GM12878 (cell line): ENCODE measurements at regions not wholly inside any gene's neighbourhood (a gene's known extent, or its start where the extent isn't known, plus 50 kb on each side); places are given as distances from the start of the nearest gene placed in this dataset.

ENCODE experiments used
- ATAC-seq: fragments of 200-7000 bp; cut with Tn5 transposase; 3 replicates; pipeline ENCODE4 v1.9.1; 2020; ENCODE audit warnings: mild to moderate bottlenecking, moderate library complexity
- BruUV-seq: library from RNA; stranded (reverse); fragments of 400-500 nt; replicated peaks from 2 replicates; lab custom pipeline; 2021; lab: Mats Ljungman, UMichigan
- CTCF ChIA-PET: fragments of 300-600 bp; sonication (Branson Sonifier 250); formaldehyde crosslinking; extraction: SDS; loops from one replicate; lab custom pipeline; 2021; ENCODE audit warnings: inconsistent platforms; lab: Yijun Ruan, JAX
- POLR2A ChIA-PET: fragments of 350-600 bp; formaldehyde crosslinking; extraction: SDS; loops from one replicate; lab custom pipeline; 2021; ENCODE audit warnings: inconsistent platforms; lab: Charles Lee
- RAD21 ChIA-PET: fragments of 300-600 bp; sonication (Branson Sonifier 250); formaldehyde crosslinking; loops from one replicate; lab custom pipeline; 2023; ENCODE audit warnings: antibody characterized with exemption; ENCODE audit not compliant: unreplicated experiment; lab: Charles Lee
- SMC1A ChIA-PET: fragments of 300-600 bp; sonication (Branson Sonifier 250); formaldehyde crosslinking; loops from one replicate; lab custom pipeline; 2023; ENCODE audit not compliant: unreplicated experiment, uncharacterized antibody; lab: Charles Lee
- DNase-seq: peaks from one replicate; pipeline ENCODE4 v3.0.0-alpha.2; 2011; ENCODE audit warnings: low read depth, low spot score
- FAIRE-seq: peaks from 3 replicates; lab custom pipeline; 2011; peaks lifted over from hg19 to GRCh38; lab: Jason Lieb, UNC
- H2AFZ ChIP-seq: 2 replicates; pipeline ENCODE4 v1.6.0; 2011; ENCODE audit warnings: low read depth, low read length, control low read depth; ENCODE audit not compliant: control insufficient read depth
- H3K27ac ChIP-seq: 2 replicates; pipeline ENCODE4 v1.5.1; 2011; ENCODE audit warnings: control low read depth; ENCODE audit not compliant: control insufficient read depth, insufficient read depth
- H3K27me3 ChIP-seq, 2 experiments: replicated peaks in 1 of 2; 2 replicates each; pipeline versions ENCODE4 v1.6.0 to v1.6.1; 2011; ENCODE audit warnings: low read length in 1 of 2; ENCODE audit not compliant: control insufficient read depth in 2 of 2, insufficient read depth in 2 of 2
- H3K36me3 ChIP-seq, 2 experiments: 2 replicates each; pipeline ENCODE4 v1.5.1; 2011; ENCODE audit warnings: low read length in 1 of 2; ENCODE audit not compliant: control insufficient read depth in 2 of 2, insufficient read depth in 2 of 2
- H3K4me1 ChIP-seq: 2 replicates; pipeline ENCODE4 v1.6.1; 2011; ENCODE audit warnings: mild to moderate bottlenecking, low read length, moderate library complexity, mixed read lengths; ENCODE audit not compliant: control insufficient read depth, insufficient read depth
- H3K4me2 ChIP-seq: 2 replicates; pipeline ENCODE4 v1.6.0; 2011; ENCODE audit warnings: control low read depth; ENCODE audit not compliant: control insufficient read depth, insufficient read depth
- H3K4me3 ChIP-seq: fragments of 200-600 bp; sonication (generic); 2 replicates; pipeline ENCODE4 v1.5.1; 2016
- H3K79me2 ChIP-seq: 2 replicates; pipeline ENCODE4 v1.6.0; 2011; ENCODE audit warnings: low read length; ENCODE audit not compliant: control insufficient read depth, insufficient read depth
- H3K9ac ChIP-seq: 2 replicates; pipeline ENCODE4 v1.8.0; 2011; ENCODE audit warnings: low read length, control low read depth, mixed read lengths; ENCODE audit not compliant: control insufficient read depth, insufficient read depth
- H3K9me3 ChIP-seq: replicated peaks from 3 replicates; pipeline ENCODE4 v1.5.1; 2011; ENCODE audit warnings: mild to moderate bottlenecking, low read length; ENCODE audit not compliant: control insufficient read depth, insufficient read depth
- H4K20me1 ChIP-seq: 2 replicates; pipeline ENCODE4 v1.6.0; 2011; ENCODE audit not compliant: control insufficient read depth, insufficient read depth
- BACH1 ChIP-seq: fragments of 450-650 bp; IDR thresholded peaks from 2 replicates; pipeline ENCODE4 v1.6.1; 2017; ENCODE audit warnings: mild to moderate bottlenecking, borderline replicate concordance
- CHD4 ChIP-seq: fragments of 200-600 bp; sonication (generic); IDR thresholded peaks from 2 replicates; pipeline ENCODE4 v1.6.1; 2016; ENCODE audit warnings: mild to moderate bottlenecking
- CREM ChIP-seq: IDR thresholded peaks from 2 replicates; pipeline ENCODE4 v1.6.1; 2014; ENCODE audit warnings: antibody characterized with exemption, low read depth
- FOXK2 ChIP-seq: fragments of 450-650 bp; IDR thresholded peaks from 2 replicates; pipeline ENCODE4 v1.6.1; 2017; ENCODE audit warnings: mild to moderate bottlenecking, moderate library complexity
- FOXM1 ChIP-seq: IDR thresholded peaks from 2 replicates; pipeline ENCODE4 v1.6.1; 2012; ENCODE audit warnings: low read depth, mild to moderate bottlenecking, inconsistent platforms, low read length, moderate library complexity
- GATAD2B ChIP-seq: fragments of 450-650 bp; conservative IDR thresholded peaks from 2 replicates; pipeline ENCODE4 v1.6.1; 2017; ENCODE audit warnings: low read depth, mild to moderate bottlenecking, moderate library complexity
- HCFC1 ChIP-seq: fragments of 150-350 bp; IDR thresholded peaks from 2 replicates; pipeline ENCODE4 v1.6.1; 2014; ENCODE audit warnings: low read length
- HDAC2 ChIP-seq: fragments of 200-600 bp; sonication (generic); IDR thresholded peaks from 2 replicates; pipeline ENCODE4 v1.6.1; 2017
- NBN ChIP-seq: fragments of 450-650 bp; IDR thresholded peaks from 2 replicates; pipeline ENCODE4 v1.6.1; 2016
- RAD21 ChIP-seq: IDR thresholded peaks from 2 replicates; pipeline ENCODE4 v1.6.1; 2011; ENCODE audit warnings: mild to moderate bottlenecking, low read depth, low read length, moderate library complexity; ENCODE audit not compliant: insufficient read depth
- RUNX3 ChIP-seq: IDR thresholded peaks from 2 replicates; pipeline ENCODE4 v1.6.1; 2012; ENCODE audit warnings: low read length, inconsistent platforms
- in situ Hi-C: fragments of 300-500 bp; cut with MboI; formaldehyde crosslinking; loops from 9 replicates; pipeline ENCODE4 v1.14.3; 2018; ENCODE audit warnings: mixed read lengths
- intact Hi-C: fragments of 100-400 bp; cut with micrococcal nuclease; formaldehyde crosslinking; loops from one replicate; pipeline ENCODE4 v1.14.2; 2022; ENCODE audit not compliant: unreplicated experiment
- TF ChIP-seq, protein P1 (sequence below): IDR thresholded peaks from 2 replicates; pipeline ENCODE4 v1.6.1; 2012; ENCODE audit warnings: improper control_type of control experiment, low read depth, low read length; ENCODE audit not compliant: insufficient replicate concordance
- TF ChIP-seq, protein P2 (sequence below): fragments of 450-650 bp; IDR thresholded peaks from 2 replicates; pipeline ENCODE4 v1.6.1; 2018; ENCODE audit warnings: borderline replicate concordance, mild to moderate bottlenecking; ENCODE audit not compliant: partially characterized antibody
- TF ChIP-seq, protein P3 (sequence below): fragments of 450-650 bp; IDR thresholded peaks from 2 replicates; pipeline ENCODE4 v1.6.1; 2017; ENCODE audit warnings: low read depth, mild to moderate bottlenecking, moderate library complexity

DNA sequence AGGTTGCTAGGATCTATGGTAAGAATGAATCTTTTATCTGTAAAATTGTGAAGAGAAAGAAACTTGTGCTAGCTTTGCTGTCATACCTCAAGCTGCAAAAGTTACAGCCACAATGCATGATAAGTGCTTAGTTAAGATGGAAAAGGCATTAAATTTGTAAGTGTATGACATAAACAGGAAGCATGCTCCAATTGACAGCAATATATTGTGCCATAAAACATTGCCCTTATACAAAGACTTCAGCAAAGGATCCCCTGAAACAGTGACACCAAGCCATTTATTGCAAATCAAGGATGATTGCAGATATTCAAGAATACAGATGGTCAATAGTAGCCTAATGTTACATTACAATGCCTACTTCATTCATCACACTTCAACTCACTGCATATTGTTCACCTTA, 283.1 kb downstream of the CPS1 start:
- DNase-seq = no peak
- TF ChIP-seq, protein P1, sequence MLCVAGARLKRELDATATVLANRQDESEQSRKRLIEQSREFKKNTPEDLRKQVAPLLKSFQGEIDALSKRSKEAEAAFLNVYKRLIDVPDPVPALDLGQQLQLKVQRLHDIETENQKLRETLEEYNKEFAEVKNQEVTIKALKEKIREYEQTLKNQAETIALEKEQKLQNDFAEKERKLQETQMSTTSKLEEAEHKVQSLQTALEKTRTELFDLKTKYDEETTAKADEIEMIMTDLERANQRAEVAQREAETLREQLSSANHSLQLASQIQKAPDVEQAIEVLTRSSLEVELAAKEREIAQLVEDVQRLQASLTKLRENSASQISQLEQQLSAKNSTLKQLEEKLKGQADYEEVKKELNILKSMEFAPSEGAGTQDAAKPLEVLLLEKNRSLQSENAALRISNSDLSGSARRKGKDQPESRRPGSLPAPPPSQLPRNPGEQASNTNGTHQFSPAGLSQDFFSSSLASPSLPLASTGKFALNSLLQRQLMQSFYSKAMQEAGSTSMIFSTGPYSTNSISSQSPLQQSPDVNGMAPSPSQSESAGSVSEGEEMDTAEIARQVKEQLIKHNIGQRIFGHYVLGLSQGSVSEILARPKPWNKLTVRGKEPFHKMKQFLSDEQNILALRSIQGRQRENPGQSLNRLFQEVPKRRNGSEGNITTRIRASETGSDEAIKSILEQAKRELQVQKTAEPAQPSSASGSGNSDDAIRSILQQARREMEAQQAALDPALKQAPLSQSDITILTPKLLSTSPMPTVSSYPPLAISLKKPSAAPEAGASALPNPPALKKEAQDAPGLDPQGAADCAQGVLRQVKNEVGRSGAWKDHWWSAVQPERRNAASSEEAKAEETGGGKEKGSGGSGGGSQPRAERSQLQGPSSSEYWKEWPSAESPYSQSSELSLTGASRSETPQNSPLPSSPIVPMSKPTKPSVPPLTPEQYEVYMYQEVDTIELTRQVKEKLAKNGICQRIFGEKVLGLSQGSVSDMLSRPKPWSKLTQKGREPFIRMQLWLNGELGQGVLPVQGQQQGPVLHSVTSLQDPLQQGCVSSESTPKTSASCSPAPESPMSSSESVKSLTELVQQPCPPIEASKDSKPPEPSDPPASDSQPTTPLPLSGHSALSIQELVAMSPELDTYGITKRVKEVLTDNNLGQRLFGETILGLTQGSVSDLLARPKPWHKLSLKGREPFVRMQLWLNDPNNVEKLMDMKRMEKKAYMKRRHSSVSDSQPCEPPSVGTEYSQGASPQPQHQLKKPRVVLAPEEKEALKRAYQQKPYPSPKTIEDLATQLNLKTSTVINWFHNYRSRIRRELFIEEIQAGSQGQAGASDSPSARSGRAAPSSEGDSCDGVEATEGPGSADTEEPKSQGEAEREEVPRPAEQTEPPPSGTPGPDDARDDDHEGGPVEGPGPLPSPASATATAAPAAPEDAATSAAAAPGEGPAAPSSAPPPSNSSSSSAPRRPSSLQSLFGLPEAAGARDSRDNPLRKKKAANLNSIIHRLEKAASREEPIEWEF = no peak
- TF ChIP-seq NBN = no peak
- TF ChIP-seq FOXK2 = no peak
- TF ChIP-seq, protein P2, sequence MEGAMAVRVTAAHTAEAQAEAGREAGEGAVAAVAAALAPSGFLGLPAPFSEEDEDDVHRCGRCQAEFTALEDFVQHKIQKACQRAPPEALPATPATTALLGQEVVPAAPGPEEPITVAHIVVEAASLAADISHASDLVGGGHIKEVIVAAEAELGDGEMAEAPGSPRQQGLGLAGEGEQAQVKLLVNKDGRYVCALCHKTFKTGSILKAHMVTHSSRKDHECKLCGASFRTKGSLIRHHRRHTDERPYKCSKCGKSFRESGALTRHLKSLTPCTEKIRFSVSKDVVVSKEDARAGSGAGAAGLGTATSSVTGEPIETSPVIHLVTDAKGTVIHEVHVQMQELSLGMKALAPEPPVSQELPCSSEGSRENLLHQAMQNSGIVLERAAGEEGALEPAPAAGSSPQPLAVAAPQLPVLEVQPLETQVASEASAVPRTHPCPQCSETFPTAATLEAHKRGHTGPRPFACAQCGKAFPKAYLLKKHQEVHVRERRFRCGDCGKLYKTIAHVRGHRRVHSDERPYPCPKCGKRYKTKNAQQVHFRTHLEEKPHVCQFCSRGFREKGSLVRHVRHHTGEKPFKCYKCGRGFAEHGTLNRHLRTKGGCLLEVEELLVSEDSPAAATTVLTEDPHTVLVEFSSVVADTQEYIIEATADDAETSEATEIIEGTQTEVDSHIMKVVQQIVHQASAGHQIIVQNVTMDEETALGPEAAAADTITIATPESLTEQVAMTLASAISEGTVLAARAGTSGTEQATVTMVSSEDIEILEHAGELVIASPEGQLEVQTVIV = no peak
- no peak for TF ChIP-seq CHD4
- no peak for TF ChIP-seq GATAD2B
- TF ChIP-seq RAD21 = no peak
- TF ChIP-seq RUNX3 = no peak
- TF ChIP-seq, protein P3, sequence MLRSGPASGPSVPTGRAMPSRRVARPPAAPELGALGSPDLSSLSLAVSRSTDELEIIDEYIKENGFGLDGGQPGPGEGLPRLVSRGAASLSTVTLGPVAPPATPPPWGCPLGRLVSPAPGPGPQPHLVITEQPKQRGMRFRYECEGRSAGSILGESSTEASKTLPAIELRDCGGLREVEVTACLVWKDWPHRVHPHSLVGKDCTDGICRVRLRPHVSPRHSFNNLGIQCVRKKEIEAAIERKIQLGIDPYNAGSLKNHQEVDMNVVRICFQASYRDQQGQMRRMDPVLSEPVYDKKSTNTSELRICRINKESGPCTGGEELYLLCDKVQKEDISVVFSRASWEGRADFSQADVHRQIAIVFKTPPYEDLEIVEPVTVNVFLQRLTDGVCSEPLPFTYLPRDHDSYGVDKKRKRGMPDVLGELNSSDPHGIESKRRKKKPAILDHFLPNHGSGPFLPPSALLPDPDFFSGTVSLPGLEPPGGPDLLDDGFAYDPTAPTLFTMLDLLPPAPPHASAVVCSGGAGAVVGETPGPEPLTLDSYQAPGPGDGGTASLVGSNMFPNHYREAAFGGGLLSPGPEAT = no peak
- no peak for TF ChIP-seq HCFC1
- no peak for TF ChIP-seq BACH1
- TF ChIP-seq CREM = no peak
- no peak for TF ChIP-seq FOXM1
- TF ChIP-seq HDAC2 = no peak
- ChIA-PET SMC1A (no interaction called here), RAD21 (no interaction called here), CTCF (interaction anchor here (1.4 kb wide), 1 partner anchor 21 kb away, joined by 3 read pairs; no protein-coding TSS in a partner anchor), POLR2A (no interaction called here)
- no peaks in the 10 kb centered on the region for H3K36me3 ChIP-seq
- H3K4me1 ChIP-seq = no peaks in the 10 kb centered on the region
- no peak overlapping the region for H3K27ac ChIP-seq
- intact Hi-C loops = no loop called here
- H3K27me3 ChIP-seq = no peaks in the 10 kb centered on the region
- H3K4me2 ChIP-seq = no peak overlapping the region
- in situ Hi-C loops = no loop called here
- no peak overlapping the region for H3K9ac ChIP-seq
- no peak for ATAC-seq
- no peaks in the 10 kb centered on the region for H3K79me2 ChIP-seq
- H3K4me3 ChIP-seq = no peak overlapping the region
- no peaks in the 10 kb centered on the region for H4K20me1 ChIP-seq
- no peak for FAIRE-seq
- no TSS peak for BruUV-seq
- H3K9me3 ChIP-seq = no peaks in the 10 kb centered on the region
- H2AFZ ChIP-seq = no peak overlapping the region
